GM21390 (cell line): ENCODE measurements at regions not wholly inside any gene's neighbourhood (a gene's known extent, or its start where the extent isn't known, plus 50 kb on each side); places are given as distances from the start of the nearest gene placed in this dataset.

Source experiments
- ATAC-seq: cut with Tn5 transposase; IDR thresholded peaks from one replicate; pipeline ENCODE4 v1.9.1; 2021; ENCODE audit not compliant: unreplicated experiment

DNA sequence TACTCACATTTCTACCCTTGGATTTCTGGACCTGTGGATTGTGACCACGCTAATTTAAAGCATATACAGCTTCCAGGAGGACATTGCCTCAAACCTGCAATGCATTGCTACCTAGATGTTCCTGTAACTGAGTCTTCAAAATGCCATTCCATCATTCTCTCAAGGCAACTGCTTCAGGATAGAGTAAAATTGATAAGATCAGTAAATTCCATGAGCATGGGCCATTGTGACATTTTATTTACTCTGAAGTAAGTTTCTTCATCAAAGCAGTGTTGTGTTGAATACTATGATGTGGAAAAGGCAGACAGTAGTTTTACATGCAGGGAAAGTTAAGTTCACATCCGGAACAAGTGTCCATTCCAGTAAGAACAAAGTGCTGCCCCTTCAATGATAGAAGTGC is 991.0 kb downstream of the ARAP2 start:
- no peak for ATAC-seq

DNA sequence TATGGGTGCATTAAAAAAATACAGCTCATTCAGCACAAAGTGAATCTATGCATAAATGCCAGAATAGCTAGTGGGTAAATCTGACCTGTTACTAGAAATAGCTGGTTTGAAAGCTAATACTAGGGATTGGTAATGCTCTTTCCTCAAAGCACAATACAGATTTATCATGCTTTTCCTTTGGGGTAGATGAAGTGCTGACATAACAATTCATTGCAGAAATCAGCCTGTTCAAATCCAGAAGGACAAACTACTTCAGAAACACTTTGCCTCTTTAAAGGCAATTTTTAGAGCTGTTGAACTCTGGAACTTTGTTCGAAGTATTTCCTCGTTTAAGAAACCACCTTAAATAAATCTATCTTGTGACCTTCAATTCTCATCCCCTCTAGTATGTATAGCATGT is 957.9 kb downstream of the ARAP2 start:
- ATAC-seq: no peak

DNA sequence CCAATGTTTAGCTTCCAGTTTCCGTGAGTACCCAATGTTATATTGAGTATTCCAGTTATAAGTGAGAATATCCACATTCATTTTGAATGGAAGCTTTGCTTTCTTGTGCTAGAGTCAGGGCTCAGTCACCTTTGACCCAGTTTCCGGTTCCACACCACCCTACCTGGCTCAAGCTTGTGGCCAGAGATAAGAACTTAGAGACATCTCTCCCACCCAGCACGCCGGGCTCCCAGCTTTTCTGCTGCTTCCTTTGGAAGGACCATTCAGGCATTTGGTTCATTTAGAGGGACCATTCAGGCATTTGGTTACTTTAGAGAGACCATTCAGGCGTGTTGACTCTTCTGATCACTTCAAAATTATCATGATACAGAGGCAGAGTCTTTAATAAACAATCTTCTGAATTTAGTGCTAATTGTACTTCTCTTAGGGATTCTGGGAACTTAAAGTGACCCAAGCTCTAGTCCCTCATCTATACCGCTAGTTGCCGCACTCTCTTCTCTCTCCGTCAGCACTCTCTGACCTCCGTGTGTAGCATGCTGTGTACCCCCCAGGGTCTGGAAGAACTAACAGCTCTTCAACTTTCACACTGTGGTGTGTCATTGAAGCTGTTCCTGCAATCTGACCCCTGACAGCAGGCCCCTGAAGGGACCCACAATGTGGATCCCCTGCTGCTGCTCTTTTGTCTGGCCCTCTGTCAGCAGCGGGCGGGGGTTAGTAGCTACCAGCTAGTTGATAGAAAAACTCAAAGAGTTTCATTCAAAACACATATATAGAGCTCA is 943.1 kb downstream of the ARAP2 start:
- ATAC-seq: no peak

- ATAC-seq: no peak
These were observed 928.9 kb downstream of the ARAP2 start for GRCh38 chr4:35315419-35315818.

- no peak for ATAC-seq
These were observed 918.3 kb downstream of the ARAP2 start for GRCh38 chr4:35325908-35326453.

DNA sequence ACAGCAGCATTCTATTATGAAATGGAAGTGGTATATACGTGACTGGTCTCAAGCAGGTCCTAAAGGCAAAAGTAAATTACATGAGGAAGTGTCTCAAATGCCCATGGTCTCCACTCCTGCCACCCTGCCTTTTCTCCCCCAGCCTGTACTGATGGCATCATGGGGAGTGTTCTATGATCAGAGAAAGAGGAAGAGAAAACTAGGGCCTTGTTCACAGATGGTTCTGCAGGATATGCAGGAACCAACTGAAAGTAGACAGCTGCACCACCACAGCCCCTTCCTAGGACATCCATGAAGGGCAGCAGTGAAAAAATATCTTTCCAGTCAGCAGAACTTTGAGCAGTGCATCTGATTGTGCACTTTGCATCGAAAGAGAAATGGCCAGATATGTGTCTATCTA is 901.5 kb downstream of the ARAP2 start:
- ATAC-seq: no peak

- ATAC-seq: no peak
These were observed 897.0 kb downstream of the ARAP2 start for GRCh38 chr4:35347276-35347675.

GRCh38 chr4:35358001-35358584 is 886.2 kb downstream of the ARAP2 start:
- no peak for ATAC-seq

- no peak for ATAC-seq
These were observed 879.9 kb downstream of the ARAP2 start for GRCh38 chr4:35364321-35364870.

DNA sequence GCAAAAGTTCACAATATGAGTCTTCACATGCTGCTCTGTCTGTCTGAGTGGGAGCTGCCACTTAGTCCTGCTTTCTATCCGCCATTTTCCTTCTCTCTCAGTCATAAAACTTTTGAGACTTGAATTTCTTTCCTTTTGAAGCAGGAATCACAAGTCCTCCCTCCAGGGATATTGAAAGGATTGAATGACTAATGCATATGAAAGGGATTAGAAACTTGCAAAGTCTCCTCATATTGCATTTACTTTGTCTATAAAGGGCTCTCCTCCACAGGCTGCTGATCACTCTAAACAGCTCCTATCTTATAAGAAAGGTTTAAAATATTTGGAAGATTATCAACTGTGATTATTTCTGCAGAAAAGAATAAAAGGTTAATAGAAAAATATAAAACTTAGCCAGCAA is 879.1 kb downstream of the ARAP2 start:
- no peak for ATAC-seq

DNA sequence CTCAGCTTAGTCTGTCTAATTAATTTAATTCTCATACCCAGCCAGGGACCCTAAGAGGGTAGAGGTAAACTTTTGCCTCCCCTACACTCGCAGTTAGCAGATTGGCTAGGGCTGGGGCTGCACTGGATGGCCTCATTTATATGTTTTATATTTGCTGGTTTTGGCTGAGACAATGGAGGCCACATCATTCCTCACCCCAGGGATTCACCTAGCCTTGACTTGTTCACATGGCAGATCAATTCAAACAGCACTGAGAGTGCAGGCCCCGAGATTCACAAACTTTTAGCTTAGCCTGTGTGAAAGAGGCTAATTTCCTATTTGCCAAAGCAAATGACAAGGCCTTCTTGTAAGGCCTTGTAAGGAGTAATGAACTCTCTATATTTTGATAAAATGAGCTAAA is 844.4 kb downstream of the ARAP2 start:
- ATAC-seq: no peak

DNA sequence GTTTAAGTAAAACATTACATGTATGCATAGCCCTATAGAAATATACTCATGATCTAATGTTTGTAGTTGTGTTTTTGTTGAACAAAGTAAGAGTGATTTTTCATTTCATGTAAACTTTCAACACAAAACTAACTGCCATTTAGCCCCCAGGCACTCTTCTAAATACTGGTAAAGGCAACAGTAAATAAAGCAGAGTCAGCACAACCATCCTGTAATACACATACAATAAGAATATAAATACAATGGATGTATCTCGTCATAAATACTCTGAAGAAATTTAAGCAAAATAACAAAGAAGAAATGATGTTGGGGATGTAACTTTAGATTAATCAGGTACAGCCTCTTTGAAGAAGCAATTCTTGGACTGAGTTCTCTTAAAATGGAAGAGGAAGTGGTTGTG is 821.2 kb downstream of the ARAP2 start:
- ATAC-seq: no peak

DNA sequence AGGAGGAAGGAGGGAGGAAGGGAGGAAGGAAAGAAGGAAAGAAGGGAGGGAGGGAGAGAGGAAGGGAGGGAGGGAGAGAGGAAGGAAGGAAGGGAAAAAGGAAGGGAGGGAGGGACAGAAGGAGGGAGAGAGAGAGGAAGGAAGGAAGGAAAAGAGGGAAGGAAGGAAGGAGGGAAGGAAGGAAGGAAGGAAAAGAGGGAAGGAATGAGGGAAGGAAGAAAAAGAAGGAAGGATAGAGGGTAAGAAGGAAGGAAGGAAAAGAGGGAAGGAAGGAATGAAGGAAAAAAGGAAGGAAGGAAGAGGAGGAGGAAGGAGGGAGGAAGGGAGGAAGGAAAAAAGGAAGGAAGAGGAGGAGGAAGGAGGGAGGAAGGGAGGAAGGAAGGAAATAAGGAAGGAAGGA is 796.8 kb downstream of the ARAP2 start:
- no peak for ATAC-seq

GRCh38 chr4:35459045-35459444 is 785.3 kb downstream of the ARAP2 start:
- no peak for ATAC-seq

- no peak for ATAC-seq
These were observed 782.2 kb downstream of the ARAP2 start for GRCh38 chr4:35461931-35462659.

- ATAC-seq: no peak
These were observed 780.9 kb downstream of the ARAP2 start for GRCh38 chr4:35463251-35463952.

- no peak for ATAC-seq
These were observed 779.3 kb downstream of the ARAP2 start for GRCh38 chr4:35464964-35465528.

DNA sequence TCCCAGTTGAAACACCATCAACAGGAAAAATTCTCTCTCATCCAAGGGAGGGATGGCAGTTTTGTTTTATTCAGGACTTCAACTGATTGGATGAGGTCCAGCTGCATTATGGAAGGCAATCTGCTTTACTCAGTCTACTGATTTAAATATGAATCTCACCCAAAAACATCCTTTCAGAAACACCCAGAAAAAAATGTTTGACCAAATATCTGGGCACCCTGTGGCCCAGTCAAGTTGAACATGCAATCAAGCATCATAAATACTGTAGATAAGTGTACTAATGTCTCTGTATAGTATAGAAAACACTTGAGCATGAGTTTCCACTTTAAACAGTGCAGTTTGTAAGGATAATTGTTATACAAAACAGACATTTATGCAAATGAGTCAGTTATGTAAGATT is 753.2 kb downstream of the ARAP2 start:
- ATAC-seq: no peak

GRCh38 chr4:35493977-35494376 is 750.3 kb downstream of the ARAP2 start:
- no peak for ATAC-seq

- ATAC-seq: no peak
These were observed 749.4 kb downstream of the ARAP2 start for GRCh38 chr4:35494955-35495354.

DNA sequence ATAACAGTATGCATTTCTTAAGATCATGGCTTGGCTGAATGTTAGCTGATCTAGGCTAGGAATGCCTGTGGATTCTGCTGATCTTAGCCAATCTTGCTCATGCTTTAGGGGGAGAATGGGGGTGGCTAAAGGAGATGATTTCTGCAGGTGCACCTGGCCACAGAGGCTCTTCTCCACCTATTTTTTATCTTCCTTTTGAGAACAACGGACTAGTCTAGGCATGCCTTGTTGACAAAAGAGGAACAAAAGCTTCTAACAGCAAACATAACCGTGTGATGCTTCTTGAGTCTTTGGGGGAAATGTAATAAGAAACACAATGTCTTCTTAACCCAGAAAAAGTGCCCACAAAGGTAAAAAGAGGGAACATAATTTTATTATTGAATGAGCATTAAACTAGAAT is 743.5 kb downstream of the ARAP2 start:
- no peak for ATAC-seq
